C4-2B (cell line): ENCODE measurements at regions not wholly inside any gene's neighbourhood (a gene's known extent, or its start where the extent isn't known, plus 50 kb on each side); places are given as distances from the start of the nearest gene placed in this dataset.
"Not testable (repeated sequence)": the region's sequence is repeated elsewhere in the genome, so short reads cannot be mapped to it uniquely, and the experiment has no call there.

Source experiments
- ZFX ChIP-seq: fragments of 450-650 bp; IDR thresholded peaks from 2 replicates; pipeline ENCODE4 v1.6.1; 2017
- TF ChIP-seq, protein P1 (sequence below): fragments of 450-650 bp; conservative IDR thresholded peaks from 2 replicates; pipeline ENCODE4 v1.5.1; 2017; ENCODE audit warnings: mild to moderate bottlenecking

DNA sequence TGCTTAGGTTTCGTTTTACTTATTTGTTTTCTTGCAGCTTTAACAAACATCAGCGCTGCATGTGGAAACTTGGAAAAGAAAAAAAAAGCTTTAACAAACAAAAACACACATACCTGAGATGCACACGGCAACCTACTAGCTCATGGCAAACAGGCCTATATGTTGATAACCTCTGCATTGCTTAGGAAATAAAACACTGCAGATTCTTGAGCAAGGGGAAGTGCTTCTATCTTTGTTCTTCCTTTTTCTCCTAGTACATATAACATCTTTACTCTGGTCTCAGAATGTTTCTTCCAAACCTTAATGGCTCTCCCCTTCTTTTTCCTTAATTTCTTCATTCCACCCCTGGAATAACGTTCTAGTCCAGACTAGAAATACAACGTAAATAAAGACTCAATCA, 142.9 kb upstream of the NBPF9 start:
- TF ChIP-seq, protein P1, sequence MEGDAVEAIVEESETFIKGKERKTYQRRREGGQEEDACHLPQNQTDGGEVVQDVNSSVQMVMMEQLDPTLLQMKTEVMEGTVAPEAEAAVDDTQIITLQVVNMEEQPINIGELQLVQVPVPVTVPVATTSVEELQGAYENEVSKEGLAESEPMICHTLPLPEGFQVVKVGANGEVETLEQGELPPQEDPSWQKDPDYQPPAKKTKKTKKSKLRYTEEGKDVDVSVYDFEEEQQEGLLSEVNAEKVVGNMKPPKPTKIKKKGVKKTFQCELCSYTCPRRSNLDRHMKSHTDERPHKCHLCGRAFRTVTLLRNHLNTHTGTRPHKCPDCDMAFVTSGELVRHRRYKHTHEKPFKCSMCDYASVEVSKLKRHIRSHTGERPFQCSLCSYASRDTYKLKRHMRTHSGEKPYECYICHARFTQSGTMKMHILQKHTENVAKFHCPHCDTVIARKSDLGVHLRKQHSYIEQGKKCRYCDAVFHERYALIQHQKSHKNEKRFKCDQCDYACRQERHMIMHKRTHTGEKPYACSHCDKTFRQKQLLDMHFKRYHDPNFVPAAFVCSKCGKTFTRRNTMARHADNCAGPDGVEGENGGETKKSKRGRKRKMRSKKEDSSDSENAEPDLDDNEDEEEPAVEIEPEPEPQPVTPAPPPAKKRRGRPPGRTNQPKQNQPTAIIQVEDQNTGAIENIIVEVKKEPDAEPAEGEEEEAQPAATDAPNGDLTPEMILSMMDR: not testable (repeated sequence)
- TF ChIP-seq ZFX: not testable (repeated sequence)
